Hepatocyte (in vitro differentiated cells): ENCODE measurements at regions not wholly inside any gene's neighbourhood (a gene's known extent, or its start where the extent isn't known, plus 50 kb on each side); places are given as distances from the start of the nearest gene placed in this dataset.

Source experiments
- DNase-seq: peaks from one replicate; pipeline ENCODE4 v3.0.0-alpha.2; 2016; ENCODE audit warnings: low spot score
- H2AFZ ChIP-seq: fragments of 200-600 bp; sonication (generic); 2 replicates; pipeline ENCODE4 v1.6.0; 2016; ENCODE audit warnings: antibody characterized with exemption, mild to moderate bottlenecking
- H3K27ac ChIP-seq: fragments of 200-600 bp; sonication (generic); 2 replicates; pipeline ENCODE4 v1.5.1; 2016; ENCODE audit warnings: mild to moderate bottlenecking
- H3K27me3 ChIP-seq: fragments of 200-600 bp; sonication (generic); 2 replicates; pipeline ENCODE4 v1.6.1; 2016
- H3K36me3 ChIP-seq: fragments of 200-600 bp; sonication (generic); replicated peaks from 2 replicates; pipeline ENCODE4 v1.5.1; 2016; ENCODE audit warnings: low read depth; ENCODE audit not compliant: insufficient read depth
- H3K4me1 ChIP-seq: fragments of 200-600 bp; sonication (generic); 2 replicates; pipeline ENCODE4 v1.5.1; 2016; ENCODE audit warnings: mild to moderate bottlenecking, moderate library complexity; ENCODE audit not compliant: insufficient read depth
- H3K4me2 ChIP-seq: fragments of 200-600 bp; sonication (generic); 2 replicates; pipeline ENCODE4 v1.6.0; 2016
- H3K4me3 ChIP-seq: fragments of 200-600 bp; sonication (generic); 2 replicates; pipeline ENCODE4 v1.5.1; 2016; ENCODE audit warnings: mild to moderate bottlenecking
- H3K79me2 ChIP-seq: fragments of 200-600 bp; sonication (generic); 2 replicates; pipeline ENCODE4 v1.6.0; 2017; ENCODE audit warnings: mild to moderate bottlenecking
- H3K9me2 ChIP-seq: fragments of 200-600 bp; sonication (generic); replicated peaks from 2 replicates; pipeline ENCODE4 v1.6.0; 2017; ENCODE audit warnings: mild to moderate bottlenecking; ENCODE audit not compliant: insufficient read depth
- H3K9me3 ChIP-seq: fragments of 200-600 bp; sonication (generic); 2 replicates; pipeline ENCODE4 v1.5.1; 2016; ENCODE audit warnings: low read depth, mild to moderate bottlenecking
- H4K20me1 ChIP-seq: fragments of 200-600 bp; sonication (generic); 2 replicates; pipeline ENCODE4 v1.6.0; 2016; ENCODE audit warnings: mild to moderate bottlenecking; ENCODE audit not compliant: insufficient read depth, poor library complexity, severe bottlenecking
- EZH2 ChIP-seq: fragments of 200-600 bp; sonication (generic); IDR thresholded peaks from 2 replicates; pipeline ENCODE4 v1.6.1; 2016; ENCODE audit warnings: antibody characterized with exemption, mild to moderate bottlenecking, borderline replicate concordance
- EZH2phosphoT487 ChIP-seq: fragments of 200-600 bp; sonication (generic); IDR thresholded peaks from one replicate; pipeline ENCODE4 v1.6.1; 2018; ENCODE audit warnings: antibody characterized with exemption, mild to moderate bottlenecking, low read depth, moderate library complexity; ENCODE audit not compliant: unreplicated experiment, severe bottlenecking
- WGBS: methylation state at CpG from one replicate; pipeline ENCODE4 v1.1.6; 2016; ENCODE audit warnings: low lambda C conversion rate; ENCODE audit errors: missing lambda C conversion rate; 5-methylcytosine and 5-hydroxymethylcytosine counted together
- TF ChIP-seq, protein P1 (sequence below): fragments of 200-600 bp; sonication (generic); IDR thresholded peaks from 2 replicates; pipeline ENCODE4 v1.5.1; 2016; ENCODE audit warnings: antibody characterized with exemption, mild to moderate bottlenecking; ENCODE audit not compliant: poor library complexity

DNA sequence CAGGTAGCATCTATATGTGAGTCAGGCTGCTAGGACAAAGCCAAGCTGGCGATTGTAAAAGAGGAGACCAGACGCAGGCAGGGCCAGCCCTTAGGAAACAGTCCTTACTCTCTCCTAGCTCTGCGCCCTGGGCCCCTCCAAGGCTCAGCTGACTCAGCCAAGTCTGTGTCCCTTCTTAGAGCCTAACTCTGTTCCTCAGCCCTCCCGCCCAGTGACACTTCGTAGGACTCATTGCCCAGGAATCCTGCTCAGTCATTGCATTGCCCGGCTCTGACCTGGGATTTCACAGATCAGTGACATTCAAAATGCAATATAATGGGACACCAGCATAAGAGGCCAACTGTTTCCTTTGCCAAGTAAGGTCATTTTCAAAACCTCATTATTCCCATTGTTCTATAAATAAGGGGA, 244.2 kb downstream of the TLE3 start:
- Histone ChIP-seq H3K9me3 (no peaks in the 10 kb centered on the region), H2AFZ (no peak overlapping the region), H3K4me2 (no peak overlapping the region), H4K20me1 (no peaks in the 10 kb centered on the region), H3K4me3 (no peak overlapping the region), H3K9me2 (no peaks in the 10 kb centered on the region), H3K79me2 (no peaks in the 10 kb centered on the region), H3K4me1 (peaks cover 26% of the 10 kb centered on the region), H3K36me3 (no peaks in the 10 kb centered on the region), H3K27ac (peak overlapping the region; percentile 59), H3K27me3 (no peaks in the 10 kb centered on the region)
- DNase-seq = peak; percentile 81
- no peak for TF ChIP-seq EZH2
- TF ChIP-seq, protein P1, sequence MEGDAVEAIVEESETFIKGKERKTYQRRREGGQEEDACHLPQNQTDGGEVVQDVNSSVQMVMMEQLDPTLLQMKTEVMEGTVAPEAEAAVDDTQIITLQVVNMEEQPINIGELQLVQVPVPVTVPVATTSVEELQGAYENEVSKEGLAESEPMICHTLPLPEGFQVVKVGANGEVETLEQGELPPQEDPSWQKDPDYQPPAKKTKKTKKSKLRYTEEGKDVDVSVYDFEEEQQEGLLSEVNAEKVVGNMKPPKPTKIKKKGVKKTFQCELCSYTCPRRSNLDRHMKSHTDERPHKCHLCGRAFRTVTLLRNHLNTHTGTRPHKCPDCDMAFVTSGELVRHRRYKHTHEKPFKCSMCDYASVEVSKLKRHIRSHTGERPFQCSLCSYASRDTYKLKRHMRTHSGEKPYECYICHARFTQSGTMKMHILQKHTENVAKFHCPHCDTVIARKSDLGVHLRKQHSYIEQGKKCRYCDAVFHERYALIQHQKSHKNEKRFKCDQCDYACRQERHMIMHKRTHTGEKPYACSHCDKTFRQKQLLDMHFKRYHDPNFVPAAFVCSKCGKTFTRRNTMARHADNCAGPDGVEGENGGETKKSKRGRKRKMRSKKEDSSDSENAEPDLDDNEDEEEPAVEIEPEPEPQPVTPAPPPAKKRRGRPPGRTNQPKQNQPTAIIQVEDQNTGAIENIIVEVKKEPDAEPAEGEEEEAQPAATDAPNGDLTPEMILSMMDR = no peak
- TF ChIP-seq EZH2phosphoT487 = no peak
- WGBS = 46% methylated on average over 6 of the region's 6 CpGs

DNA sequence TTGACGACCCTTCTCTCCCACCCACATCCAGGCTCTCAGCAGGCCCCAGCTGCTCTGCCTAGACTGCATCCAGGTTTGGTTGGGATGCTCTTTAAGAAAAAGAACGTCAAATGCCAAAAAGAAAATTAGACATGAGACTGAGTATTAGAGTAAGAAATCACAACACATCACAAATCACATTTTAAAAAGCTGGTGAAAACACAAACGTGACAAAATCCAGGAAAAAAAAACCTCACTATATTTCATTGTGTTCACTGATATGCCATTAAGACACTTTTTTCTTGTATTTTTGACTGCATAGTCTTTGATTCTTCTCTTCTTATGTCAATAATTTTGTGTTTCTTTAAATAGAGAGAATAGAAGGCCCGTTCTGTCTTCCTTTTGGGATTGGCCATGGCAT, 243.7 kb downstream of the TLE3 start:
- Histone ChIP-seq H2AFZ (no peak overlapping the region), H4K20me1 (no peaks in the 10 kb centered on the region), H3K27me3 (no peaks in the 10 kb centered on the region), H3K4me2 (no peak overlapping the region), H3K79me2 (no peaks in the 10 kb centered on the region), H3K27ac (peak overlapping the region; percentile 56), H3K9me2 (no peaks in the 10 kb centered on the region), H3K4me1 (peaks cover 26% of the 10 kb centered on the region), H3K9me3 (no peaks in the 10 kb centered on the region), H3K36me3 (no peaks in the 10 kb centered on the region), H3K4me3 (no peak overlapping the region)
- WGBS = 84% methylated on average over 4 of the region's 4 CpGs
- DNase-seq = no peak
- TF ChIP-seq, protein P1 = no peak

DNA sequence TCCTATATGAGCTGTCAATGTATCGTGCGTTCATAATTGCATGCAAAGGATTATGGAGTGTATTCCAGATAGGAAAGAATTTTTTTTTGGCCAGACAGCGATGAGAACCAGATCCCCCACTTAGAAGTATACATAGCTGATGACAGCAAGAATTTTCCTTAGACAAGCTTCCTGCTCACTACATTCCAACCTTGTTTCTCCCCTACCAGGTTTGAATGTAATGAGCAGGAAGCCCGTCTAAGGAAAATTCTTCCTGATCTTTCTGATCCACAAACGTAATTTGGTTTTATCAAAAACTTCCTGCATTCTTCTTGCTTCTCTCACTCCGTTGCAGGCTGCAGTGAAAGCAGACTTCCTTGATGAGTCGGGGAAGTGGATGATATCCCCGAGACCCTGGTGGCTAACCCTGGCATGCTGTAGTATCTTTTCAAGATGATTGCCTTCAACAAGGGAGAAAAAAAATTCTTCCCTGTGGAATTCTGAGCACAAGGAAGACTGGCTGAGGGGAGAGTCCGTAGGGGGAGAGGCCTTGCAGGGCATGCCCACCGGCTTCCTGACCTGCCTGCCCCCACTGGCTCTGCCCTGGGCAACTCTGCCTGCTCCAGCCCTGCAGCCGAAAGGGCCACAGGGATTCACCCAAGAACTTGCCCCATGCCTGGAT, 243.1 kb downstream of the TLE3 start:
- Histone ChIP-seq H4K20me1 (no peaks in the 10 kb centered on the region), H3K4me3 (no peak overlapping the region), H2AFZ (no peak overlapping the region), H3K27me3 (no peaks in the 10 kb centered on the region), H3K4me2 (no peak overlapping the region), H3K36me3 (no peaks in the 10 kb centered on the region), H3K4me1 (peaks cover 26% of the 10 kb centered on the region), H3K27ac (peak overlapping the region; percentile 56), H3K79me2 (no peaks in the 10 kb centered on the region), H3K9me2 (no peaks in the 10 kb centered on the region), H3K9me3 (no peaks in the 10 kb centered on the region)
- TF ChIP-seq, protein P1 = no peak
- no peak for TF ChIP-seq EZH2
- TF ChIP-seq EZH2phosphoT487 = no peak
- WGBS = 56% methylated on average over 11 of the region's 11 CpGs
- peak; percentile 23 for DNase-seq
